Testis (tissue), 2 donors: ENCODE measurements at regions not wholly inside any gene's neighbourhood (a gene's known extent, or its start where the extent isn't known, plus 50 kb on each side); places are given as distances from the start of the nearest gene placed in this dataset.

Source experiments
- CTCF ChIP-seq, 3 experiments: fragments of 450-650 bp in 2 of 3; fragments of 200-600 bp in 1 of 3; sonication (generic) in 1 of 3; IDR thresholded peaks; one replicate each; pipeline ENCODE4 v1.5.1; 2016 to 2019; ENCODE audit warnings: antibody characterized with exemption in 3 of 3, mild to moderate bottlenecking in 2 of 3, moderate library complexity in 1 of 3
- POLR2A ChIP-seq: fragments of 450-650 bp; IDR thresholded peaks from one replicate; pipeline ENCODE4 v1.6.1; 2017; ENCODE audit warnings: antibody characterized with exemption, mild to moderate bottlenecking, moderate library complexity

- TF ChIP-seq CTCF (IDR thresholded peaks at IDR 0.05) (no peak), POLR2A (no peak)
These were observed 579.4 kb upstream of the ZFP42 start for GRCh38 chr4:187416216-187416615.
